NB4 (cell line): ENCODE measurements at regions not wholly inside any gene's neighbourhood (a gene's known extent, or its start where the extent isn't known, plus 50 kb on each side); places are given as distances from the start of the nearest gene placed in this dataset.

ENCODE experiments used
- MYC ChIP-seq: IDR thresholded peaks from 2 replicates; pipeline ENCODE4 v1.6.1; 2011; ENCODE audit warnings: low read depth, low read length
- POLR2A ChIP-seq: IDR thresholded peaks from 2 replicates; pipeline ENCODE4 v1.6.1; 2011; ENCODE audit warnings: mild to moderate bottlenecking; ENCODE audit not compliant: insufficient read length; ENCODE audit errors: extremely low read depth
- TF ChIP-seq, protein P1 (sequence below): IDR thresholded peaks from one replicate; pipeline ENCODE4 v1.5.1; 2012; ENCODE audit warnings: low read depth, low read length
- TF ChIP-seq, protein P2 (sequence below): IDR thresholded peaks from 2 replicates; pipeline ENCODE4 v1.6.1; 2011; ENCODE audit warnings: low read depth, low read length

DNA sequence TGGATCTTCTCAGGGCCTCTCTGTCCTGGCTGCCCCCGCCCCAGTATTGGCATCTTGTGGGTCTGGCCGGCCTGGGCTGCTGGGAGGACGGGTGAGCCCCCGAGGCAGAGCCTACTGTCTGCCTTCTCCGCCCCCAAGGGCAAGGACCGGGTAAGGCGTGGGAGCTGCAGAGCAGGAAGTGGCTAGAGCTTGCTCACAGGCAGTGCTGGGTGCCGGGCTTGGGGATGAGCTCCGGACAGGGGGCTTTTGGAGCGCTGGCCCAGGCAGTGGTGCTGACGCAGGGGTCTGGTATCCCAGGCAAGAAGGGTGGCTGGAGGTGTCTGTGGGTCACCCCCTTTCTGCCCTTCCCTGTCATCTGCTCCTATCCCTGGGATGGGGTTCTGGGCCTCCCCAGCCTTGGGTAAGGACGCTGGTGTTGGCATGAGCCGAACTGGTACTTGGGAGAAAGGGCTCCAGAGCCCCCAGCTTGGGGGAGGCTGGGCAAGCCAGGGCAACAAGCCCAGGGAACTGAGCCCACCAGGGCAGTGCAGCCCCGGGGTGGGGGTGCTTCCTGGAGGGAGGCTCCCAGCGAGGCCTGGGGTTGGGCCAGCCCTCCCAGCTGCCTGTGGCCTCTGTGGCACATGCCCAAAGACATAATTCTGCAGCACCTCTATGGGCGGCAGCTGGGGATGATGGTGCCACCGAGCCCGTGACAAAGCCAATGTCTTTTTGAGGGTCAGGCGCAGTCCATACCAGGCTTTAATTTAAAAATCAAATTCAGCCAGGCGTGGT is 126.3 kb downstream of the KIF26A start:
- TF ChIP-seq, protein P1, sequence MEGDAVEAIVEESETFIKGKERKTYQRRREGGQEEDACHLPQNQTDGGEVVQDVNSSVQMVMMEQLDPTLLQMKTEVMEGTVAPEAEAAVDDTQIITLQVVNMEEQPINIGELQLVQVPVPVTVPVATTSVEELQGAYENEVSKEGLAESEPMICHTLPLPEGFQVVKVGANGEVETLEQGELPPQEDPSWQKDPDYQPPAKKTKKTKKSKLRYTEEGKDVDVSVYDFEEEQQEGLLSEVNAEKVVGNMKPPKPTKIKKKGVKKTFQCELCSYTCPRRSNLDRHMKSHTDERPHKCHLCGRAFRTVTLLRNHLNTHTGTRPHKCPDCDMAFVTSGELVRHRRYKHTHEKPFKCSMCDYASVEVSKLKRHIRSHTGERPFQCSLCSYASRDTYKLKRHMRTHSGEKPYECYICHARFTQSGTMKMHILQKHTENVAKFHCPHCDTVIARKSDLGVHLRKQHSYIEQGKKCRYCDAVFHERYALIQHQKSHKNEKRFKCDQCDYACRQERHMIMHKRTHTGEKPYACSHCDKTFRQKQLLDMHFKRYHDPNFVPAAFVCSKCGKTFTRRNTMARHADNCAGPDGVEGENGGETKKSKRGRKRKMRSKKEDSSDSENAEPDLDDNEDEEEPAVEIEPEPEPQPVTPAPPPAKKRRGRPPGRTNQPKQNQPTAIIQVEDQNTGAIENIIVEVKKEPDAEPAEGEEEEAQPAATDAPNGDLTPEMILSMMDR: no peak
- TF ChIP-seq POLR2A (no peak), MYC (no peak)
- TF ChIP-seq, protein P2, sequence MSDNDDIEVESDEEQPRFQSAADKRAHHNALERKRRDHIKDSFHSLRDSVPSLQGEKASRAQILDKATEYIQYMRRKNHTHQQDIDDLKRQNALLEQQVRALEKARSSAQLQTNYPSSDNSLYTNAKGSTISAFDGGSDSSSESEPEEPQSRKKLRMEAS: no peak
